ENCODE measurements at regions not wholly inside any gene's neighbourhood (a gene's known extent, or its start where the extent isn't known, plus 50 kb on each side); places are given as distances from the start of the nearest gene placed in this dataset.

GRCh38 chr17:14903854-14904253, 361.3 kb downstream of the PMP22 start:
- no peaks in the 10 kb centered on the region for H3K36me3 Mint-ChIP-seq (ENCODE audit: low read depth)
- H3K4me1 Mint-ChIP-seq: no peaks in the 10 kb centered on the region
- no peaks in the 10 kb centered on the region for H3K27me3 ChIP-seq (ENCODE audit: control insufficient read depth, insufficient read depth, low read length, poor library complexity, severe bottlenecking)
- 92 to 100% methylated on average over 1 of the region's 1 CpG for WGBS, 2 experiments (ENCODE audit: insufficient coverage in 1 of 2, insufficient read length in 1 of 2)
- no peaks in the 10 kb centered on the region for H3K9me3 ChIP-seq (ENCODE audit: control insufficient read depth, low read length)
- no peak overlapping the region for H3K27ac Mint-ChIP-seq
- no peak overlapping the region for H3K4me3 ChIP-seq (ENCODE audit: low read length)
- DNase-seq: no peak
- H3K4me1 ChIP-seq (ENCODE audit: control insufficient read depth, insufficient read depth, low read length): no peaks in the 10 kb centered on the region
- no peaks in the 10 kb centered on the region for H3K9me3 Mint-ChIP-seq
- no peak overlapping the region for H3K4me3 Mint-ChIP-seq
- H3K27ac ChIP-seq (ENCODE audit: low read depth, low read length): no peak overlapping the region
- no peaks in the 10 kb centered on the region for H3K27me3 Mint-ChIP-seq (ENCODE audit: insufficient read depth)
- no peaks in the 10 kb centered on the region for H3K36me3 ChIP-seq (ENCODE audit: control insufficient read depth, insufficient read depth, low read length)
- no peak overlapping the region for H3K9ac ChIP-seq (ENCODE audit: extremely low read depth, low read length, poor library complexity, severe bottlenecking)
- TF ChIP-seq CTCF (conservative IDR thresholded peaks at IDR 0.05): no peak

GRCh38 chr17:14902803-14903202, 362.3 kb downstream of the PMP22 start:
- no peaks in the 10 kb centered on the region for H3K36me3 Mint-ChIP-seq (ENCODE audit: low read depth)
- no peak overlapping the region for H3K4me3 Mint-ChIP-seq
- no peaks in the 10 kb centered on the region for H3K27me3 Mint-ChIP-seq (ENCODE audit: insufficient read depth)
- Histone ChIP-seq H3K27ac (ENCODE audit: low read depth, low read length) (no peak overlapping the region), H3K9me3 (ENCODE audit: control insufficient read depth, low read length) (no peaks in the 10 kb centered on the region), H3K9ac (ENCODE audit: extremely low read depth, low read length, poor library complexity, severe bottlenecking) (no peak overlapping the region), H3K4me3 (ENCODE audit: low read length) (no peak overlapping the region), H3K27me3 (ENCODE audit: control insufficient read depth, insufficient read depth, low read length, poor library complexity, severe bottlenecking) (no peaks in the 10 kb centered on the region), H3K4me1 (ENCODE audit: control insufficient read depth, insufficient read depth, low read length) (no peaks in the 10 kb centered on the region), H3K36me3 (ENCODE audit: control insufficient read depth, insufficient read depth, low read length) (no peaks in the 10 kb centered on the region)
- no peak for DNase-seq
- no peak for TF ChIP-seq CTCF (conservative IDR thresholded peaks at IDR 0.05)
- H3K27ac Mint-ChIP-seq: no peak overlapping the region
- peaks cover 2% of the 10 kb centered on the region for H3K9me3 Mint-ChIP-seq
- H3K4me1 Mint-ChIP-seq: no peaks in the 10 kb centered on the region

- Histone ChIP-seq H3K36me3 (ENCODE audit: control insufficient read depth, insufficient read depth, low read length) (no peaks in the 10 kb centered on the region), H3K27ac (ENCODE audit: low read depth, low read length) (no peak overlapping the region), H3K4me3 (ENCODE audit: low read length) (no peak overlapping the region), H3K9me3 (ENCODE audit: control insufficient read depth, low read length) (no peaks in the 10 kb centered on the region), H3K9ac (ENCODE audit: extremely low read depth, low read length, poor library complexity, severe bottlenecking) (no peak overlapping the region), H3K27me3 (ENCODE audit: control insufficient read depth, insufficient read depth, low read length, poor library complexity, severe bottlenecking) (no peaks in the 10 kb centered on the region), H3K4me1 (ENCODE audit: control insufficient read depth, insufficient read depth, low read length) (no peaks in the 10 kb centered on the region)
- no peaks in the 10 kb centered on the region for H3K27me3 Mint-ChIP-seq (ENCODE audit: insufficient read depth)
- H3K4me1 Mint-ChIP-seq: no peaks in the 10 kb centered on the region
- DNase-seq: no peak
- no peaks in the 10 kb centered on the region for H3K36me3 Mint-ChIP-seq (ENCODE audit: low read depth)
- no peak overlapping the region for H3K27ac Mint-ChIP-seq
- WGBS, 2 experiments (ENCODE audit: insufficient coverage in 1 of 2, insufficient read length in 1 of 2): 83 to 85% methylated on average over 2 to 3 of the region's 3 CpGs
- no peak overlapping the region for H3K4me3 Mint-ChIP-seq
- no peak for TF ChIP-seq CTCF (conservative IDR thresholded peaks at IDR 0.05)
- H3K9me3 Mint-ChIP-seq: peaks cover 2% of the 10 kb centered on the region
Observed at GRCh38 chr17:14902297-14902696, 362.8 kb downstream of the PMP22 start.
